Upper lobe of right lung (tissue), 1 donor: ENCODE measurements at regions not wholly inside any gene's neighbourhood (a gene's known extent, or its start where the extent isn't known, plus 50 kb on each side); places are given as distances from the start of the nearest gene placed in this dataset.

Experiments
- ATAC-seq: fragments of 200-7000 bp; cut with Tn5 transposase; one replicate; pipeline ENCODE4 v1.9.1; 2020; ENCODE audit warnings: mild to moderate bottlenecking, moderate library complexity
- DNase-seq: peaks from one replicate; pipeline ENCODE4 v3.0.0-alpha.2; 2020
- H3K27ac ChIP-seq: fragments of 200-600 bp; one replicate; pipeline ENCODE4 v1.8.0; 2022
- H3K27me3 ChIP-seq: fragments of 200-600 bp; one replicate; pipeline ENCODE4 v1.8.0; 2022; ENCODE audit warnings: mild to moderate bottlenecking
- H3K36me3 ChIP-seq: fragments of 200-600 bp; one replicate; pipeline ENCODE4 v1.8.0; 2022
- H3K4me1 ChIP-seq: fragments of 200-600 bp; one replicate; pipeline ENCODE4 v1.8.0; 2022
- H3K4me3 ChIP-seq: fragments of 200-600 bp; one replicate; pipeline ENCODE4 v1.8.0; 2022; ENCODE audit warnings: mild to moderate bottlenecking
- H3K9me3 ChIP-seq: fragments of 200-600 bp; one replicate; pipeline ENCODE4 v1.8.0; 2022
- intact Hi-C: fragments of 100-400 bp; cut with DNase I; formaldehyde crosslinking; loops from one replicate; pipeline ENCODE4 v1.11.0; 2022
- TF ChIP-seq, protein P1 (sequence below): fragments of 200-600 bp; IDR thresholded peaks from one replicate; pipeline ENCODE4 v1.8.0; 2022; ENCODE audit warnings: antibody characterized with exemption
- donor health status: DM: no; HTN: yes; CAD: no; lungs with severe emphysema.

DNA sequence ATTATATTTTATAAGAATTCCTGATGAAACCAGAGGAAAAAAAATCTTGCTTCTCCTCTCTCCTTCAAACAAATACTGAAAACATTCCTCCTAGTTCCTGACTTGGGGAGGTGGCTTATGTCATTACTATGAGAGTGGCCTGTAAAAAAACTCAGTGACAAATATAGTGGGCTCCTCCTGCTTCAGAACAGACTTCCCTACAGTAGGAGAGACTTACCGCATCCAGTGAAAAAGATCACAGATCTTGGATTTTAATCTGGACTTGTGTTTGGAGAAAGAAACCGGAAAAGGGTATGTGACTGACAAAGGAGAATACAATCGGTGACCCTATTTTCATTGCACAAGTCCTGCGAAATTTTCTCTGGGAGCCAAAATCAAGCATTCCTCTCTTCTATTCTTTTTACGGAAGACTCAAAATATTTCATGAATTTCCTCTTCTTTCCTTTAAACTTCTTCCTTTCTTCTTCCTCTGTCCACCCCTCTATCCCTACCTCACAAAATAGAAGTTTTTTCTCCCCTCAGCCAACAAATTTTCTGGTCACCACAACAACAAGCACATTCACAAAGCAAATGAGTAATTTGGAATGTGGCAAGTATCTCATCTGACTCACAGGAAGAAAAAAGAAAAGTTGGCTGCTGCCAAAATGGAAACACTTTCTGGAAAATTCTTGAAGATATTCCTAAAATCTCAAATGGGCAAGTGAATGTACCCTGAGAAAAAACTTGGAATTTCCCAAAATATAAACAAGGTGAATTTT, 185.1 kb upstream of the CDKN3 start:
- no peaks in the 10 kb centered on the region for H3K9me3 ChIP-seq
- no peak for ATAC-seq
- no peak overlapping the region for H3K4me3 ChIP-seq
- no peak for DNase-seq
- H3K27ac ChIP-seq, result peak overlapping the region; percentile 1
- no peaks in the 10 kb centered on the region for H3K36me3 ChIP-seq
- H3K27me3 ChIP-seq, result no peaks in the 10 kb centered on the region
- TF ChIP-seq, protein P1, sequence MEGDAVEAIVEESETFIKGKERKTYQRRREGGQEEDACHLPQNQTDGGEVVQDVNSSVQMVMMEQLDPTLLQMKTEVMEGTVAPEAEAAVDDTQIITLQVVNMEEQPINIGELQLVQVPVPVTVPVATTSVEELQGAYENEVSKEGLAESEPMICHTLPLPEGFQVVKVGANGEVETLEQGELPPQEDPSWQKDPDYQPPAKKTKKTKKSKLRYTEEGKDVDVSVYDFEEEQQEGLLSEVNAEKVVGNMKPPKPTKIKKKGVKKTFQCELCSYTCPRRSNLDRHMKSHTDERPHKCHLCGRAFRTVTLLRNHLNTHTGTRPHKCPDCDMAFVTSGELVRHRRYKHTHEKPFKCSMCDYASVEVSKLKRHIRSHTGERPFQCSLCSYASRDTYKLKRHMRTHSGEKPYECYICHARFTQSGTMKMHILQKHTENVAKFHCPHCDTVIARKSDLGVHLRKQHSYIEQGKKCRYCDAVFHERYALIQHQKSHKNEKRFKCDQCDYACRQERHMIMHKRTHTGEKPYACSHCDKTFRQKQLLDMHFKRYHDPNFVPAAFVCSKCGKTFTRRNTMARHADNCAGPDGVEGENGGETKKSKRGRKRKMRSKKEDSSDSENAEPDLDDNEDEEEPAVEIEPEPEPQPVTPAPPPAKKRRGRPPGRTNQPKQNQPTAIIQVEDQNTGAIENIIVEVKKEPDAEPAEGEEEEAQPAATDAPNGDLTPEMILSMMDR, result no peak
- H3K4me1 ChIP-seq, result no peaks in the 10 kb centered on the region
- intact Hi-C loops, result no loop called here

DNA sequence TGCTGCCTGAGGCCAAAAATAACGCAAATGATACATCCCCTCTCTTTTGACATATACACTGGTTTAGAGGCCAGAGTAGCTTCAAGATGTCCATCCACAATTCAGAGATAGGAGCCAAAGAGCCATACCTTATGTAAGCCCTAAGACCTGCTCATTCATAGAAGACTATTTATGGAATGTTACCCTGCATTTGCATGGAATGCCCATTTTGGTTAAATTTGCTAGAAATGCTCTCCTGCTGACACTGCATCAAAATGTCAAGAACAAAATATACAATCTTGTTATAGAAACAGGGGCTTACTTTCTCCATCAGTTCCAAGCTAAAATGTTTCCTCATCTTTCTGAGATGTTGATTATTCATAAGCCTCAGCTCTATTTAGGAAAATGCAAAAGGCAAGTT, 183.3 kb upstream of the CDKN3 start:
- H3K4me3 ChIP-seq, result no peak overlapping the region

DNA sequence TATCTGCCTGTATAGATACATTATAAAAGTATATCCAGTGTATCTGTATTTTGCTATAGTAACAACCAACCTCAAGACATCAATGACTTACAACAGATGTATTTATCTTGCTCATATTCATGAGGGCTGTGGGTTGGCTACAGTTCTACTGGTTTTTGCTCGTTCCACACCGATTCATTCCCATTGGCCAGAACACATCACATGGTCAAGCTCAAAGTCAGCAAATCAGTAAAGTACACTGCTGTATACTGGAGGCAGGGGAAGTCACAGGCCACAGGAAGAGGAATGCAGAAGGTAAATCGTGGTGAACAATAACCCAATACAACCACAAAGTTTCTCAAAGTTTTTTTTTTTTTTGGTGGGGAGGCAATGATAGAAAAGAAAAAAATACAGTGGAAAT, 180.0 kb upstream of the CDKN3 start:
- Histone ChIP-seq H3K9me3 (no peaks in the 10 kb centered on the region), H3K4me3 (no peak overlapping the region), H3K27ac (no peak overlapping the region), H3K27me3 (peaks cover 24% of the 10 kb centered on the region), H3K36me3 (no peaks in the 10 kb centered on the region), H3K4me1 (no peaks in the 10 kb centered on the region)
- intact Hi-C loops, result no loop called here
- ATAC-seq (no peak), DNase-seq (no peak)
- TF ChIP-seq, protein P1, result no peak

More for the DNA sequence above, 183.3 kb upstream of the CDKN3 start:
- Histone ChIP-seq H3K27ac (no peak overlapping the region), H3K27me3 (peaks cover under 1% of the 10 kb centered on the region), H3K36me3 (no peaks in the 10 kb centered on the region), H3K9me3 (no peaks in the 10 kb centered on the region), H3K4me1 (no peaks in the 10 kb centered on the region)
- intact Hi-C loops, result no loop called here
- TF ChIP-seq, protein P1, result no peak
- DNase-seq (no peak), ATAC-seq (no peak)

DNA sequence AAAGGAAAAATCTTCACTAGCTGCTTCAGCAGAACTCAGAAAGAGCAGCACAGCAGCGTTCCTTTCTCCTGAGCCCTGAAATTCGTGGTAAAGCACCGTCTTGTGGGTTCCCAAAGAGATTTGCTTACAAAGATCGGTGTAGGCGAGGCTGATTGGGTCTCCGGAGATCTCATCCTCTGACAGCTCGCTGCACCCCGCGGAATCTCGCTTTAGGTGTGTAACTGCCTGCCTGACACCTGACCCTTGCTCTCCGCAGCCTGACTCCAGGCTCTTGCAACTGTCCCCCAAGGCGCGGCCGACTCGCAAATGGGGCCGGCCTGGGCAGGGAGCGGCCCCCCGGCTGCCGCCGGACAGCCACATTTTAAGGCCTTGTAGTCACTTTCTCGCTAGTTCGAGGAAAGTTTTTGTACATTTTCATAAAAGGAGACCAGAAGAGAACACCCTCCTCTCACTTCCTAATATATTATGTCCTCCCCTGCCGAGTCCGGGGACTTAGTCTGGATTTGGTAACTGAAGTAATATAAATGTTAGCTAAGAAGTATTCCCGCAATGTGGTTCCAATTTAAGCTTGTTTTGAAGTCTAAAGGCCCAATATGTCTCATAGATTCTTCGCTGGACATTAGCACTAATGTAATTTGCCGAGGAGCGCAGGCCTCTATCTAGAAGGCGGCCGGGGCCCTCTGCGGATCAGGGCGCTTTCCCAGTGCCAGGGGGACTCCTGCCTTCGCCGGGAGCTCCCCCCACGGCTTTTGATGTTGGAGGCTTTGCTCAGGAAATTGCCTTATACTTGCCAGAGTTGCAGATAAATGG, 177.3 kb upstream of the CDKN3 start:
- Histone ChIP-seq H3K9me3 (no peaks in the 10 kb centered on the region), H3K27ac (no peak overlapping the region), H3K27me3 (peaks cover 31% of the 10 kb centered on the region), H3K36me3 (no peaks in the 10 kb centered on the region), H3K4me1 (no peaks in the 10 kb centered on the region), H3K4me3 (no peak overlapping the region)
- ATAC-seq (no peak), DNase-seq (no peak)
- TF ChIP-seq, protein P1, result no peak
- intact Hi-C loops, result no loop called here

DNA sequence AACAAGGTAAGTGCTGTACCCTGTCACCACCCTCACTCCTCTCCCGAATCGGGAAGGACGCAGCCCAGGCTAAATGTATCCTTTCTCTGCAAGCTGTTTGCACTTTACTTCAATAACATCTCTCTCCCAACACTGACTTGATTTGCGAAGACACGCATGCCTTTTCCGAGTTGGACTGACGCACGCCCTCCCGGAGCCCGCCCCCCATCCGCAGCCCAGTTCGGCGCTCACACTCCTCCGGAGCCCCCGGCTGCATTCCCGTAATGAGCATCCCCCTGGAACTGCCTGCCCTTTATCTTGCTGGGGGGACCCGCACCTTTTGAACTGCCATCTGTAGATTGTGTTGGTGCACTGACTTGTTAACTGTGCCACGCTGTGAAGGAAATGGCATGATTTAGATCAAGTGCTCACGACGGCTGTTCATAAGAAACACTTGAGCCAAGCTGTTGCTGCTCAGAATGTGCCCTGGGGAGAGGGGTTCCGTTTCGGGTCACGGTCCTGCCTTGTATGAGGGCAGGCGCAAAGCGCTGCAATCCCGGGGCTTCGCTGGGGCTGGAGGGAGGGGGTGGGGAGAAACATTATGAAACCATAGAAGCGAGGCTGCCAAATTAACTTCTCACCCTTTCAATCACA, 176.6 kb upstream of the CDKN3 start:
- Histone ChIP-seq H3K4me3 (peak overlapping the region; percentile 33), H3K9me3 (no peaks in the 10 kb centered on the region), H3K27ac (no peak overlapping the region), H3K4me1 (no peaks in the 10 kb centered on the region), H3K27me3 (peaks cover 31% of the 10 kb centered on the region), H3K36me3 (no peaks in the 10 kb centered on the region)
- intact Hi-C loops, result no loop called here
- ATAC-seq (peak; percentile 68), DNase-seq (no peak)
- TF ChIP-seq, protein P1, result no peak
